WTC11 (cell line): ENCODE measurements at regions not wholly inside any gene's neighbourhood (a gene's known extent, or its start where the extent isn't known, plus 50 kb on each side); places are given as distances from the start of the nearest gene placed in this dataset.
"Not testable (repeated sequence)": the region's sequence is repeated elsewhere in the genome, so short reads cannot be mapped to it uniquely, and the experiment has no call there.

Experiments used
- MYBL2 ChIP-seq: sonication (generic); formaldehyde crosslinking; IDR thresholded peaks from 2 replicates; pipeline ENCODE4 v1.8.1; 2023; ENCODE audit warnings: mild to moderate bottlenecking, moderate library complexity, missing genetic modification reagents
- NFE2L1 ChIP-seq: sonication (generic); formaldehyde crosslinking; IDR thresholded peaks from 2 replicates; pipeline ENCODE4 v1.8.1; 2023; ENCODE audit warnings: missing genetic modification reagents
- NR3C1 ChIP-seq: sonication (generic); formaldehyde crosslinking; conservative IDR thresholded peaks from 2 replicates; pipeline ENCODE4 v1.8.1; 2023; ENCODE audit warnings: low read depth, mild to moderate bottlenecking, missing genetic modification reagents
- TEAD4 ChIP-seq: sonication (generic); formaldehyde crosslinking; IDR thresholded peaks from 2 replicates; pipeline ENCODE4 v1.8.0; 2022; ENCODE audit warnings: mild to moderate bottlenecking, missing genetic modification reagents
- ZNF219 ChIP-seq: sonication (generic); formaldehyde crosslinking; IDR thresholded peaks from 2 replicates; pipeline ENCODE4 v1.8.0; 2023; ENCODE audit warnings: missing genetic modification reagents, mild to moderate bottlenecking, borderline replicate concordance
- ZNF263 ChIP-seq: sonication (generic); formaldehyde crosslinking; IDR thresholded peaks from 2 replicates; pipeline ENCODE4 v1.8.1; 2022; ENCODE audit warnings: low read depth, mild to moderate bottlenecking, moderate library complexity, missing genetic modification reagents
- TF ChIP-seq, protein P1 (sequence below): fragments of 200-600 bp; IDR thresholded peaks from 2 replicates; pipeline ENCODE4 v1.8.0; 2022; ENCODE audit warnings: antibody characterized with exemption
- TF ChIP-seq, protein P2 (sequence below): sonication (generic); formaldehyde crosslinking; IDR thresholded peaks from 2 replicates; pipeline ENCODE4 v1.8.1; 2022; ENCODE audit warnings: low read depth, missing genetic modification reagents, borderline replicate concordance

DNA sequence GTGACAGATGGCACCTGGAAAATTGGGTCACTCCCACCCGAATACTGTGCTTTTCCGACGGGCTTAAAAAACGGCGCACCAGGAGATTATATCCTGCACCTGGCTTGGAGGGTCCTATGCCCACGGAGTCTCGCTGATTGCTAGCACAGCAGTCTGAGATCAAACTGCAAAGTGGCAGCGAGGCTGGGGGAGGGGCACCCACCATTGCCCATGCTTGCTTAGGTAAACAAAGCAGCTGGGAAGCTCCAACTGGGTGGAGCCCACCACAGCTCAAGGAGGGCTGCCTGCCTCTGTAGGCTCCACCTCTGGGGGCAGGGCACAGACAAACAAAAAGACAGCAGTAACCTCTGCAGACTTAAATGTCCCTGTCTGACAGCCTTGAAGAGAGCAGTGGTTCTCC, 412.1 kb downstream of the STK39 start:
- TF ChIP-seq TEAD4 (CRISPR knock-in tag); ZNF219; ZNF263; MYBL2; NFE2L1; NR3C1 (CRISPR knock-in tag): not testable (repeated sequence)
- TF ChIP-seq, protein P1, sequence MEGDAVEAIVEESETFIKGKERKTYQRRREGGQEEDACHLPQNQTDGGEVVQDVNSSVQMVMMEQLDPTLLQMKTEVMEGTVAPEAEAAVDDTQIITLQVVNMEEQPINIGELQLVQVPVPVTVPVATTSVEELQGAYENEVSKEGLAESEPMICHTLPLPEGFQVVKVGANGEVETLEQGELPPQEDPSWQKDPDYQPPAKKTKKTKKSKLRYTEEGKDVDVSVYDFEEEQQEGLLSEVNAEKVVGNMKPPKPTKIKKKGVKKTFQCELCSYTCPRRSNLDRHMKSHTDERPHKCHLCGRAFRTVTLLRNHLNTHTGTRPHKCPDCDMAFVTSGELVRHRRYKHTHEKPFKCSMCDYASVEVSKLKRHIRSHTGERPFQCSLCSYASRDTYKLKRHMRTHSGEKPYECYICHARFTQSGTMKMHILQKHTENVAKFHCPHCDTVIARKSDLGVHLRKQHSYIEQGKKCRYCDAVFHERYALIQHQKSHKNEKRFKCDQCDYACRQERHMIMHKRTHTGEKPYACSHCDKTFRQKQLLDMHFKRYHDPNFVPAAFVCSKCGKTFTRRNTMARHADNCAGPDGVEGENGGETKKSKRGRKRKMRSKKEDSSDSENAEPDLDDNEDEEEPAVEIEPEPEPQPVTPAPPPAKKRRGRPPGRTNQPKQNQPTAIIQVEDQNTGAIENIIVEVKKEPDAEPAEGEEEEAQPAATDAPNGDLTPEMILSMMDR: not testable (repeated sequence)
- TF ChIP-seq, protein P2, sequence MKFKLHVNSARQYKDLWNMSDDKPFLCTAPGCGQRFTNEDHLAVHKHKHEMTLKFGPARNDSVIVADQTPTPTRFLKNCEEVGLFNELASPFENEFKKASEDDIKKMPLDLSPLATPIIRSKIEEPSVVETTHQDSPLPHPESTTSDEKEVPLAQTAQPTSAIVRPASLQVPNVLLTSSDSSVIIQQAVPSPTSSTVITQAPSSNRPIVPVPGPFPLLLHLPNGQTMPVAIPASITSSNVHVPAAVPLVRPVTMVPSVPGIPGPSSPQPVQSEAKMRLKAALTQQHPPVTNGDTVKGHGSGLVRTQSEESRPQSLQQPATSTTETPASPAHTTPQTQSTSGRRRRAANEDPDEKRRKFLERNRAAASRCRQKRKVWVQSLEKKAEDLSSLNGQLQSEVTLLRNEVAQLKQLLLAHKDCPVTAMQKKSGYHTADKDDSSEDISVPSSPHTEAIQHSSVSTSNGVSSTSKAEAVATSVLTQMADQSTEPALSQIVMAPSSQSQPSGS (CRISPR knock-in tag): not testable (repeated sequence)
